ENCODE measurements at regions not wholly inside any gene's neighbourhood (a gene's known extent, or its start where the extent isn't known, plus 50 kb on each side); places are given as distances from the start of the nearest gene placed in this dataset.

GRCh38 chrY:21813484-21814233 lies 80.7 kb downstream of the RBMY1D start:
- H4K20me1 ChIP-seq (replicated peaks; ENCODE audit: control insufficient read depth, extremely low read depth, insufficient read depth, low read length) = no peaks in the 10 kb centered on the region
- ChIA-PET CTCF (no interaction called here), POLR2A (no interaction called here)
- H2AFZ ChIP-seq (ENCODE audit: low read depth, low read length) = no peak overlapping the region
- no peaks in the 10 kb centered on the region for H3K27me3 ChIP-seq (ENCODE audit: control insufficient read depth in 2 of 2, insufficient read depth in 2 of 2, low read length in 2 of 2)
- no TSS peak for BruUV-seq (replicated peaks)
- DNase-seq (ENCODE audit: low read depth, low spot score) = no peak
- TF ChIP-seq EZH2 (IDR thresholded peaks at IDR 0.05; ENCODE audit: borderline replicate concordance, low read depth, low read length, severe bottlenecking) (no peak), MYC (IDR thresholded peaks at IDR 0.05; ENCODE audit: low read depth, low read length) (no peak), JUN (IDR thresholded peaks at IDR 0.05; ENCODE audit: borderline replicate concordance, insufficient read depth, insufficient read length, low read depth) (no peak), POLR2A (IDR thresholded peaks at IDR 0.05; ENCODE audit: low read depth, low read length) (no peak), POLR2AphosphoS5 (IDR thresholded peaks at IDR 0.05; ENCODE audit: insufficient read depth, low read depth, low read length) (no peak), MAX (IDR thresholded peaks at IDR 0.05; ENCODE audit: insufficient read depth, insufficient read length) (no peak), CTCF (IDR thresholded peaks at IDR 0.05; ENCODE audit: extremely low read depth in 1 of 2, insufficient read depth in 1 of 2, low read depth in 1 of 2, low read length in 2 of 2) (no peak)
- no peak overlapping the region for H3K27ac ChIP-seq (ENCODE audit: insufficient read depth, low read depth, low read length)
- no peak overlapping the region for H3K9ac ChIP-seq (replicated peaks; ENCODE audit: extremely low read depth, insufficient read depth, low read length)
- H3K36me3 ChIP-seq (ENCODE audit: control insufficient read depth in 2 of 2, extremely low read depth in 1 of 2, insufficient read depth in 2 of 2, low read length in 2 of 2) = no peaks in the 10 kb centered on the region
- FAIRE-seq = no peak
- H3K4me2 ChIP-seq (ENCODE audit: insufficient read depth, low read length) = no peak overlapping the region
- H3K9me3 ChIP-seq (replicated peaks; ENCODE audit: control insufficient read depth, insufficient read depth, low read length) = no peaks in the 10 kb centered on the region
- H3K4me1 ChIP-seq (ENCODE audit: control insufficient read depth, extremely low read depth, insufficient read depth, low read length) = no peaks in the 10 kb centered on the region
- intact Hi-C loops (cut with micrococcal nuclease) (no loop called here), dilution Hi-C loops (cut with MboI; ENCODE audit: extremely low pct_ligation_motif_present, low sequenced_read_pairs) (no loop called here)
- H3K4me3 ChIP-seq (replicated peaks in 1 of 3; ENCODE audit: insufficient read depth in 1 of 3, low read depth in 1 of 3, low read length in 3 of 3) = no peak overlapping the region
- no peaks in the 10 kb centered on the region for H3K79me2 ChIP-seq (ENCODE audit: control insufficient read depth, insufficient read depth, low read length)
- no peaks in the 10 kb centered on the region for H3K9me1 ChIP-seq (replicated peaks; ENCODE audit: control insufficient read depth, extremely low read depth, insufficient read depth, low read length)

Measured in endothelial cell of umbilical vein (primary cell).